ENCODE measurements at regions not wholly inside any gene's neighbourhood (a gene's known extent, or its start where the extent isn't known, plus 50 kb on each side); places are given as distances from the start of the nearest gene placed in this dataset.

GRCh38 chr14:104316121-104316722 is 177.8 kb downstream of the KIF26A start:
- H3K27ac ChIP-seq, result no peak overlapping the region
- WGBS, 2 donors, result 69 to 77% methylated on average over 20 of the region's 20 CpGs
- peaks cover 0 to 15% (median 0%) of the 10 kb centered on the region in 7 donors for H3K27me3 ChIP-seq
- no peak overlapping the region for H3K4me3 ChIP-seq
- DNase-seq (no peak), ATAC-seq (no peak)
- H3K9me3 ChIP-seq, result peaks cover 0 to 10% (median 0%) of the 10 kb centered on the region in 11 donors
- no peak for TF ChIP-seq CTCF (IDR thresholded peaks at IDR 0.05)
- peaks cover 0 to 17% (median 6%) of the 10 kb centered on the region in 9 donors for H3K4me1 ChIP-seq
- H3K36me3 ChIP-seq, result no peaks in the 10 kb centered on the region
- intact Hi-C loops (cut with DNase I), result no loop called here

- 70 to 75% methylated on average over 12 of the region's 12 CpGs for WGBS, 2 donors
- peaks cover 0 to 3% (median 0%) of the 10 kb centered on the region in 11 donors for H3K9me3 ChIP-seq
Observed at GRCh38 chr14:104316723-104317491, 178.5 kb downstream of the KIF26A start.

DNA sequence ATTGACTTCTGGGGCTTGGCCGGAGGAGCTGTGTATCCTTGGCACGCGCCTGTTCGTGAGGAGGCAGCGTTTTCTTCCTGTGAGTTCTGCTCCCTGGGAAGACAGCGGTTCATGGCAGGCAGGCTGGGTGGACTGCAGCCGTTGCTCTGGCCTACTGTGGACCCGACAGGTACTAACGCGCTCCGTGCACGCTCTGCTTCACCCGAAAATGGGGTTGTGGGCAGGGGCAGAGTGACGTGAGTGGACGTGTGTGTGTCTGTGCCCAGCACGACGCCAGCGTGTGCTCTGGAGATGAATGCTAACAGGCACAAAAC is 179.1 kb downstream of the KIF26A start:
- Histone ChIP-seq H3K4me1 (peaks cover 0 to 20% (median 6%) of the 10 kb centered on the region in 9 donors), H3K4me3 (no peak overlapping the region), H3K9me3 (no peaks in the 10 kb centered on the region), H3K36me3 (no peaks in the 10 kb centered on the region), H3K27me3 (peaks cover 0 to 25% (median 7%) of the 10 kb centered on the region in 7 donors), H3K27ac (no peak overlapping the region)
- ATAC-seq (no peak), DNase-seq (no peak)
- intact Hi-C loops (cut with DNase I), result no loop called here
- TF ChIP-seq CTCF (IDR thresholded peaks at IDR 0.05), result no peak
- 90 to 92% methylated on average over 18 of the region's 18 CpGs for WGBS, 2 donors

More at GRCh38 chr14:104316723-104317491, 178.5 kb downstream of the KIF26A start:
- DNase-seq (no peak), ATAC-seq (no peak)
- intact Hi-C loops (cut with DNase I), result no loop called here
- Histone ChIP-seq H3K27me3 (peaks cover 0 to 22% (median 4%) of the 10 kb centered on the region in 7 donors), H3K4me1 (peaks cover 0 to 20% (median 6%) of the 10 kb centered on the region in 9 donors), H3K36me3 (no peaks in the 10 kb centered on the region), H3K4me3 (no peak overlapping the region), H3K27ac (no peak overlapping the region)
- no peak for TF ChIP-seq CTCF (IDR thresholded peaks at IDR 0.05)

- Histone ChIP-seq H3K27ac (no peak overlapping the region), H3K9me3 (no peaks in the 10 kb centered on the region), H3K36me3 (no peaks in the 10 kb centered on the region), H3K4me1 (peaks cover 0 to 20% (median 6%) of the 10 kb centered on the region in 9 donors), H3K4me3 (no peak overlapping the region), H3K27me3 (peaks cover 0 to 25% (median 7%) of the 10 kb centered on the region in 7 donors)
- intact Hi-C loops (cut with DNase I), result no loop called here
- 89 to 92% methylated on average over 18 of the region's 18 CpGs for WGBS, 2 donors
- no peak for TF ChIP-seq CTCF (IDR thresholded peaks at IDR 0.05)
- ATAC-seq (no peak), DNase-seq (no peak)
Observed at GRCh38 chr14:104317975-104318557, 179.7 kb downstream of the KIF26A start.

All from heart right ventricle (tissue), 16 donors.